HG03159 (cell line): ENCODE measurements at regions not wholly inside any gene's neighbourhood (a gene's known extent, or its start where the extent isn't known, plus 50 kb on each side); places are given as distances from the start of the nearest gene placed in this dataset.

Source experiments
- ATAC-seq: cut with Tn5 transposase; IDR thresholded peaks from one replicate; pipeline ENCODE4 v1.9.1; 2021; ENCODE audit warnings: mild to moderate bottlenecking, moderate library complexity; ENCODE audit not compliant: unreplicated experiment

DNA sequence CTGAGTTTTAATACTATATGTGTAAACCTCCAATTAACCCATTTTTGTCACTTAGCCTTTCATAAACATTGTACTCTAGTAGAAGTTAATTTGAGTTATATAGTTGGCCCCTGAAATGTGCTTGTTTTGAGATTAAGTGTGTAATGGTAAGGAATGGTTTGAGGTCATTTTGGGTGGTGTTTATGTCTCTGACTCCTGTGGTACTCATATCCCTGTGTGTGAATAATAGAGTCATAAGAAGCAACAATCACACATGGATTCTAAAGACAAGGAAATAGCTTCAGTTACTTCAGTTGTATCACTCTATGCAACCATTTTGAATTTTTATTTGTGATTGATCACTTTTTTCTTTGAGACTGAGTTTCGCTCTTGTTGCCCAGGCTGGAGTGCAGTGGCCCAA, 408.5 kb downstream of the MFSD1 start:
- ATAC-seq: no peak

DNA sequence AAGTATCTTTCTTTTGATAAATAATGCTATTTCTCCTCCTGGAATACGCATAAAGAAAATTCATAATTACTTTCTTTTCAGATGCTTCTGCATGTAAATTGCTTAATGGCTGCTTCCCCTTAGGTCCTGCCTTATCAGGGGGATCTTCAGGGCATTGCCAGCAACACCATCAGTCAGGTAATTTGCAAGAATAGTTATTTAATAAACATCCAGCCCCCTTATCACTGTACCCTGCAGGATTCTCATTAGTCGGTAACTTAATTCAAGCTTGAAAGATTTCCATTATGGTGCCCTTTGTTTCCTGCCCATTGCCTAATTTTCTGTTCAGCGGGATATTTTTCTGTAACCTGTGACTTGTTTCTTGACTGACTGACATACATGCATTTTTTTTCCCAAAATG, 414.5 kb downstream of the MFSD1 start:
- ATAC-seq: no peak

DNA sequence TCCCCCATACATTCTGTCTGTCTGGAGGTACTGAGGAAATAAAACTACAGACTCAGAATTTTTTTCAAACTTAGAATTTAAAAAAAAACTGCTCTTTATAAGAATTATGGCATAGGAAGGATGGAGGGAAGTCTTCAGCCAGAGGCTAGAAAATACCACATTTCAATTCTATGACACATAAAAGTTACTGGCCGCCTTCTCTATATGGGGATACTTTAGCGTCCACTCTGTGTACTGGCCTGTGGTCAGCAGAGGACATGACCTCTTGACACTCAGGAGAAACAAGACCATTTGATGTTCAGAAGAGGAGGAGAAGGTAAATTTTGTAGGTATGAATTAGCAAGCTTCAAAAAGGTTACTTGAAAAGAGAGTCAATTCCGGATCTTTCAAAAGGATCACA, 417.4 kb downstream of the MFSD1 start:
- no peak for ATAC-seq

DNA sequence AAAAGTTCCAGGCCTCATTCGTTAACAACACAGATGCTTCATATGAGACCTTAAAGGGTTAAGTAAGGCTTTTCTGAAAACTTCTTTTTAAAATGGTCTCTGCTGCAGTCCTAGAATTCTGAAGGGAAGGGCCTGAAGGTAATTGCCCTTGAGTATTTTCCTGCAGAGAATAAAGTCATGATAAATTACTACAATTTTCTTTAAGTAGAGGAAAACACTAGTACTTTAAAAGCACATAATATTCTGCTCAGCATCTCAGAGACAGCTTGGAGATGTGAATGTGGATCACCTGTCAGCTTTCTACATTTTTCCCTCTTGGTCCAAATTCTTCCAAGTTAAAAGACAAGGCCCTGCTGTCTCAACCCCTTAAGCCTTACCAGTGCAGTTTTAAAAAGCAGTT, 419.5 kb downstream of the MFSD1 start:
- ATAC-seq: no peak

DNA sequence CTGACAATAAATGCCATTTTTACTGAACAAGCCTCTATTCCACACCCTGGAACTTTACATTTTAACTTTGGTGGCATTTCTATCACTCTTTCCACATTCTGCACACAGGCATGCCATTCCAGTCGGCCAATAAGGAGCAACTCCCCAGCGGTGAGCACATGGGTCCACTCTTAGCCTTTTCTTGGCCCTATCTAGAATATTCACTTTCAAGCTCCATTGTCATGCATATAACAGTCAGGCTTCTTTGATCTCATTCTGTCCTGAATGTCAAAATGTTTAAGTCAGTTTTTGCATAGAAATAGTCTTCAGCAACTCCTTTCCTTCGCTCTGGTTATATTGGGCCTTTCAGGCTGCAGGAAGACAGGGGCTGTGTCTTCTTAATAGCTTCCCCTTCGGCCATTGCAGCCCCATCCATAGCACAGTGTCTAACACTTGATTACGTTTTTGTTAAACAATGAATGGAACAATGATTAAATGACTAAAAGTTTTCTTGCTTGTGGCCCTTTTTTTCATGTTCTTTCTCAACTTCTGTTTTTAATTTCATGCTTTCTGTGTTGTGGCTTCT, 427.3 kb downstream of the MFSD1 start:
- no peak for ATAC-seq

DNA sequence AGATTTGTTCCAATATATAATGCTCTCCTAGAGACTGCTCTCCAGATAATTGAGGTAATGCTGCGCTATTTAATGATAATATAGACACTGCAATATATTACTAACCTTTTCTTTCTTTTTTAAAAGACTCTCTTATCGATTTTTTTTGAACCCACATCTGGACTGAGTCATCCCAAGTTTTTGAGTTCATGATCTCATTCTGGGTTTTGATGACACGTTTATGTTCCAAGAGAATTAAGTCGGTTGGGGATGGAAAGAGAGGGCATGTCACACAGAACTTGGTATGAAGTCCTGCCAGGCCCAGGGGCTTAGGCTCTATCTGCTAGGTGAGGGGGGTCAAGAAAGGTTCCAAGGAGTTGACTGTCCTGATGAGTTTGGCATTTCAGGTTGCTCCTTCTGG, 431.1 kb downstream of the MFSD1 start:
- no peak for ATAC-seq

DNA sequence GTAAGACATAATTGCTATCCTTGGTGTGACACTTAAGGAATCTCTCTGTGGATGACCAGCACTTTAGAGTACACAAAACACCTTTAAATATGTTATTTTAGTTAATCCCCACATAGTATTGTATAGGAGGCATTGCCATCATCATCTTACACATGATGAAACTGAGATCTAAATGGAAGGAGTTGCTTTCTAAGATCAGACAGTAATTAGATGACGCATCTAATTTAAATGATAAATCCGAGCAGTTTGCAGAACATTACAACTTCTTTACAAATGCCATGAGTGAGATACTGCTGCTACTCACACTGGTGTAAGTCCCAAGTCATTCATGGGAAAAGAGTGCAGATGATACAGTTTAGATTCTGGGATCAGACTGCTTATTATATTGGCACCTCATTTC, 431.9 kb downstream of the MFSD1 start:
- ATAC-seq: no peak

DNA sequence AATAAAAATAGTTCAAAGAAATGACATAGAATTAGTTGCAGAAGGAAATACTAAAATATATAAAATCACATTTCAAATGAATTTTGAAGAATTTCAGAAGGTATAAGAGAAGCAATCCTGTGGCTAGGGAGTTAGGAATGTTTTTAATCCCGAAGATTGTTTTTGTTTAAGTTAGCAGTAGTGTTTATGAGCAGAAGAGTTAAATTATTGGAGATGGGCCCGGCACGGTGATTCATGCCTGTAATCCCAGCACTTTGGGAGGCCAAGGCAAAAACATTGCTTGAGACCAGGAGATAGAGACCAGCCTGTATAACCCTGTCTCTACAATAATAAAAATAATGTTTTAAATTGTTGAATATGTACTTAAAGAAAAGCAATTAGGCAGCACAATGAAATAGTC, 432.5 kb downstream of the MFSD1 start:
- ATAC-seq: no peak

DNA sequence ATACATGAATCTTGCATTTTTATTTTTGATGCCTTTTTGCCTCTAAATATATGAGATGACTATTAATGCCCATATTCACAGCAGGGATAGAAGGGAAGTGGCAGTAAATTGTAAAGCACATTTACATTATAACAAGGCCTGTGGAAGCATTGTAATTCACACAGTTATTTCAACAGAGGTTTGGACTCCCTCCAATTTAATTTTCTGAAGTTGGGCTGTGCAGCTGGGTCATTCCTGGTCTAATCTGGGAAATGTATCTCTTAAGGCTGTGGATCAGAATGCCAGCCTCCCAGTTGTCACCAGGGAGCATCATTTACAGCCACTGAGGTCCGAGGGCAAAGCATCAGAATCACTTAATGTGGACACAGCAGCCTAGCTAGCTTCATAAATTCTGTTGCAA, 434.5 kb downstream of the MFSD1 start:
- no peak for ATAC-seq

DNA sequence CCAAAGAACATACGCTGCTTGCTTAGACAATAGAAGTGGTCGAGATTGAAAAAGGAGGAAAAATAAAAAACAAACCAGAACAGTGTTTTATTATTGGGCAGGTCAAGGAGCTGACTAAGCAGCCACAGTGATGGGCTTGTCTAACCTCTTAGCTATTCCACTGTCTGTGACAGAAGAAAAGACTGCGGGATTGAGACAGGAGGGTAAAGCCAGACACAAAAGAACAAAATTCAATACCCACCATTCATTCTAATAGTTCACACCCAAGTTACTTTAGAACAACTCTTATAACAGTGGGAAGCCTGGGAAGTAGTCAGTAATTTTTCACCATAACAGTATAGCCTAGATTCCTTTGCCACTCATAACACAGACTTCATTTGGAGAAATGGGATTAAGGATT, 435.4 kb downstream of the MFSD1 start:
- ATAC-seq: no peak

DNA sequence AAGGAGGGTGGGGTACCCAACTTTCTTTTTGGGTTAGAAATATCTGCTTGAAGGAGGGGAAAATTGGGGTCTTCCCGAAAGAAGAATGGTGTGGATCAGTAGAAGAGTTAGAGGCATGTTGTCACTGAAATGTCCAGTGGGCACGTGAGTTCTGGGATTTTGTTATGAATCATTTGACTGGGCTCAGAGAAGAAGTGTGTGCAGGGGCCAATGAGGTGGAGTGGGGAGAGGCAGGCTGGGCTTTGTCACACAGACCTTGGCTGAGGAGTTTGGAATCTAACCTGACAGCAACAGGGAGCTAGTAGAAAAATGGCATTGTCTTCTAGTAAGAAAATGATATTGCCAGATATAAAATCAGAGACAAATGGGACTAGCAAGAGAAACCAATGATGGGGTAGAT, 436.8 kb downstream of the MFSD1 start:
- ATAC-seq: no peak

DNA sequence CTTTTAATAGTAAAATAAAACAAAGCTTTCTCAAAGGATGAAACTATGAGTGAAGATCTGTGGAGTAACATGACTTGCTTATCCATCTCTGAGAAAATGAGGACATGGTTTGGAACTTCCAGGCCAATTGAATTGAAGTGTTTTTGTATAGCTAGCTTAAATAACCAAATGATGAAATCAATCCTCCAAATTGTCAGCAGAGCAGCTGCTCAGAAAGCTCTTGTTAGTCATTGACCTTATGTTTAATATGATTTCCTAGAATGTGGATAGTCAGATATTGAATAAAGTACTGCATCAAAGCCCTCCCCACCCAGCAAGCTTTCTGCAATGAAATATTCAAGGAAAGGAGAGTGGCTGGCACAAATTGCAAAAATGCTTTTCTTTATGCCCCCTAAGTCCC, 437.2 kb downstream of the MFSD1 start:
- ATAC-seq: no peak

DNA sequence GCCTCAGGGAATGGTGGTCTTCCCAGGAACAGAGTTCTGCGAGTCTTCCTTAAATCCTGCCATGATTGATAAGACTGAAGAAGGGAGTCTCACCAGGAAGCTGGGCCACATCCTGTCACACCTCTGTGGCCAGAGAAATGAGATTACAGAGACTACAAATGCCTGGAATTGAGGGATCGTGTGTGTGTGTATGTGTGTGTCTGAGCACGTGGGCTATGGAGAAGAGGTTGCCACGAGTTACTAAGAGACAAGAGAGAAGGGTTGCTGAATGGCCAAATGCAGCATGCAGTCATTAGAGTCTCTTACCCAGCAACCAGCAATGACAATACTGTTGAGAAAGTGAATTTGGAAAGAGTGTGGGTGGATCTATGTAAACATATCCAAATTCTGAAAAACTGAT, 443.1 kb downstream of the MFSD1 start:
- no peak for ATAC-seq

DNA sequence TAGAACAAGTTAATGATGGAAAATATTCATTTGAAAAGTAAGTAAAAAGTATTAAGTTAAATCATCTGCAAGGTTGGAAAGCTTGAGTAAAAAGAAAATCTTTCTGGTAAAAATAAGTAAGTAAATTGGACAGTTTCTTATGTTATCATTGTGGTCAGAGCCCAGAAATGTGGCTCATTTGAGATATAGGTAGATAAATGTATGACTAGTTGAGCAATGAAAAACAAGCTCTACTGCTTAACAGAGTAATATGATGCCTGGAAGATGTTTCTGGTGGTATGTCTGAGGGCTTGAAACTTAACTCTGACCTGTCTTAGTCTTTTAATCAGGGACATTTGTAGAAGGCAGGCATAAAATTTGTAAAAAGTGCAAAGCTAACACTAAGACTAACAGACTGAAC, 444.0 kb downstream of the MFSD1 start:
- ATAC-seq: no peak

DNA sequence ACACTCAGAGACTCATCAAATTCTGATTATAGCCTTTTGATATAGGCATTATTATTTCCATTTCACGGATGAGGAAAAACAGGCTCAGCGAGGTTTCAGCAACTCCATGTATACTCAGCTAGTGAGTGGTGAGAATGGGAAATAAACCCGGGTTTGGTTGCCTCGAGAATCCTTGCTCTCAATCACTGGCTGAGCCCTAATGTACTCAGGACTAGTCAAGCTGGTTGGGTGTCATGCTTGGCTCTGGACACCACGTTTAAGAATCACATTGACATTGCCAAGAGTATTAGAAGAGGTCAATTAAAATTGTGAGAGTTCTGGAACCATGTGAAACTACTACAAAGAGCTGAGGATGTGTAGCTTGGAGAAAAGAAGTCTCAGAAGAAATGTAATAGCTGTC, 444.5 kb downstream of the MFSD1 start:
- ATAC-seq: no peak

DNA sequence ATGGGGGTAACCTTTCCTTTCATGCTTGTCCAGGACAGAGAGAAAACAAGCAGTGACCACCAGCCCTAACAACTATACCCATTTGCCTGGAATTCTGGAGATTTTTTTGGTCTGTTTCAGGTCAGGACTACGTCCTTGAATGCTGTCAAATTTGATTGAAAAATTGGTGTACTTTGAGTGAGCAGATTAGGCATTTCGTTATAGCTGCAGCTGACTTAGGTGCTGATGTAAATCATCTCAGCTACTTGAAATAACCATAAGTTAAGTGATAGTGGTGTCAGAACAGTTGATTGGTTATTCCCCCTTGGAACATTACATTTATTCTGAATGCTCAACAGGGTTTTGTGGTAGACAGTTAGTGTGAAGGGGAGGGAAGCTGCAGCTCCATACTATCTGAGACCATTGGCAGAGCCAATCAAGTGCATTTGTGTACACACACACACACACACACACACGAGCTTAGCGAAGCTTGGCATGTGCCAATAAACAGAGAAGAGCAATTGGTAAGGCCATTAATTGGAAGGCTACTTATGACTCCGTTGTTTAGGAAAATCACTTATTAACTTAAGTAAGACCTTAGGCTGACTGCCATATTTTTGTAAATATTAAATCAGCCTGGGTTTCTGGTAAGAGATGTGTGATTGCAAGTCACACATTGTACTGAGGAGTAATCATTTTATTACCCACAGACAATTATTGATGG, 447.8 kb downstream of the MFSD1 start:
- no peak for ATAC-seq

DNA sequence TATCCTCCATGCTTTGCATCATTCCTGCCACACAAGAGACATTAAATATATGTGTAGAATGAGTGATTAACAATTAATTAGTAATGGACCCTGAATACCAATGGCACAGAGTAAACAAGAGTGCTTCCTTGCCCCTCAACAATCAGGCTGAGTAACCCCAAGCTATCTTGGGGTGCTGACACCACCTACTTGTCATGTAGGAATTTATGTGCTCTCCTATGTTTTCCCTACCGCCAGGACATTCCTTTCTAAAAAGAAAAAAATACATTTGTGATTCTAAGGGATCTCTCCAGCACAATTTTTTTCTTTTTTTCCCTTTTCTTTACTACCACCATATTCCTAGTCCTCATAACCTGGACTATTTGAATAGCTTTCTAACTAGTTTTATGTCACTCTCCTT, 449.1 kb downstream of the MFSD1 start:
- ATAC-seq: no peak

DNA sequence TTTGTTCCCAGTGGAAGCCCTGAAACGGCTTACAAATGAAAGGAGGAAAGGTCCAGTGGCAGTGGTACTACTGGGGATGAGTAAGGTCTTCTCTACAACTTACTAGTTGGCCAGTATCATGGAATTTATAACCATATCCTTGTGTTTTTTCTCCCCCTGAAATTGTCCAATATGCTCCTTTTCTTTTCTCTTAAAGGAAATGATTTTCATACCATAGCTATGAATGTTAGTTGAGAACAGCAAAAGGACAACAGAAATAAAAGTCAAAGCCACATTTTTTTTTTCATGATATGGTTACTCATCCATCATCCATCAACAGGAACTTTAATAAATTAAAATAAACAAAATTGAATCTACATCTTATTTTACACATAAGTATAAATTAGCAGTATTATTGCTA, 450.4 kb downstream of the MFSD1 start:
- no peak for ATAC-seq

DNA sequence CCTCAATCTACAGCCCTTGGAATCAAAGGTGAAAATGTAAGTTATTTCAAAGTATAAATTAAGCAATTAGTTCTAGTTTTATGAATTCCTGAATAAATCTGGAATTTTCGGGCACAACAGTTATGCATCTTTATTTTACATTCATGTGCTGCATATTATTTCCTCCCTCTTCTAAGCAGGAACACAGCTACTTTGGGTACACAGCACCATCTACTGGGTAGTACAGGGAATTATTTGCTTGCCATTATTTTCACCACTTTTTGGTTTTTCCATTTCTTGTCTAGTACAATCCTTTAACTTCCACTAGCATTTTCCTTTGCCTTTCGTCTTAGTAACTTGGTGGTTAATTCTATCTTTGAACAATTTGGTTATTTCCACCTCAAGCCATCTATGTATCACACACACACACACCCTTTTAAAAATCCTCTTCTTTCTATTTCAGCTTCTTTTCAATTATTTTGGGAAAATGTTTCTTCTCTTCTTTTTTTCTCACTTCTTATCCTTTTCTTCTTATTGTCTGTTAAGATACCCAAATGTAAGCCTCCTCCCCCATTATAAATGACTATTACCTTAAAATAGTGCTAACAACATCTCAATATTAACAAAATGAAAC, 451.0 kb downstream of the MFSD1 start:
- ATAC-seq: peak; percentile 64

DNA sequence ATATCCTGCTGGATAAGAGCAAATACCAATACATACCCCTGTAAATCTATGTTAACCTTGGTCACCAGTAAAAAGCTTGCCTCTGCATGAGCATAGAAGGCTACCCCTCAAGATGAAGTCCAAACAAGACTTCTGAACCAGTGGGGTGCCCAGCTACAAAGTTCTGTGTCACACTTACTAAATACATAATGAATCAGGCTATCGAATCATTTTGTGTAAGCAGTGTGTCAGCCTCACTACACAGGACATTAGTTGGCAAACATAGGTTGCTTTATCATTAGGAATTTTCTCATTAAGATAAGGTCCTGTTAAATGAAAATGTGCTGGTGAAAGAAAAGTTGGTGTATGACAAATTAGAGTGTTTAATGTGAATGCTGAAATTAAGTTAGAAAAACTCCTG, 452.0 kb downstream of the MFSD1 start:
- ATAC-seq: no peak

DNA sequence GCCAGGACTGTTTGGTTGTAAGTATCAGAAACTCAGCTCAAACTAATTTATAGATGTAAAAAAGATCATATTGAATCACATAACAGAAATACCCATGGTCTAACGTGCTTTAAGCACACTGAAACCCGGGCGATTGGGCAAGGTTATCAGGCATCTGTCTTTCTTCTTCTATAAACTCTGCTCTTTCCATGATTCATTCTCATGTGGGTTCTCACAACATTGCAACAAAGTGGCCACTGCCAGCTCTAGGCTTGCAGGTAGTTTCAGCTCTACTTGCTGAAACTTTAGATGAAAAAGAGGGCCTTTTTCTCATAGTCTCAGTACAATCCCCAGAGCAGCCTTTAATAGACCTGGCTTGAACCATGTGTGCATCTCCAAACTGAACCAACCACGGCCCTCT, 456.1 kb downstream of the MFSD1 start:
- no peak for ATAC-seq

DNA sequence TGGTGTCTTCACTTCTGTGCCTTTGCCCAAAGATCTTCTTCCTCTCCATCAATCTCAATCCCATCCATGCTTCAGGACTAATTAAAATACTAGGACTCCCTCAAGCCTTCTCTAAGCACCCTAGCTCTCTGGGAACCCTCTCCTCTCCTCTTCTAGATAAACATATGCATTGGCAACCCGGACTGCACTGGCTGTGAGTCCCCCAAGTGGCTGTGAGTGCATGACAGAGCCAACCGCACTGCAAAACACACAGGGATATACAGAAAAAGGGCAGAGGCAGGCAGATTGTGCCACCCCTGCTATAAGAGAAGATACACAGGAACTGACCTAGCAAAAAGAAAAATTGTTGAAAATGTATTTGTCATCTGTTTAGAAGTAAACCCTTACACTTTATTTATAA, 457.1 kb downstream of the MFSD1 start:
- ATAC-seq: no peak
